Aorta (tissue), 5 donors: ENCODE measurements at regions not wholly inside any gene's neighbourhood (a gene's known extent, or its start where the extent isn't known, plus 50 kb on each side); places are given as distances from the start of the nearest gene placed in this dataset.

ENCODE experiments used
- ATAC-seq: fragments of 200-7000 bp; cut with Tn5 transposase; one replicate; pipeline ENCODE4 v1.9.1; 2022; ENCODE audit warnings: moderate library complexity; ENCODE audit not compliant: low FRiP score
- DNase-seq, 2 donors: peaks; one replicate each; pipeline ENCODE4 v3.0.0-alpha.2; 2020
- H3K27ac ChIP-seq, 2 donors: one replicate each; pipeline ENCODE4 v1.5.1; 2013; ENCODE audit warnings: low read length in 2 of 2, mild to moderate bottlenecking in 2 of 2, moderate library complexity in 2 of 2, control low read depth in 1 of 2, inconsistent platforms in 1 of 2, low read depth in 1 of 2
- H3K27me3 ChIP-seq, 2 donors: one replicate each; pipeline ENCODE4 v1.6.1; 2013; ENCODE audit warnings: control low read depth in 1 of 2, low read length in 1 of 2, mild to moderate bottlenecking in 1 of 2, moderate library complexity in 1 of 2; ENCODE audit not compliant: insufficient read depth in 2 of 2, control insufficient read depth in 1 of 2
- H3K36me3 ChIP-seq, 2 donors: one replicate each; pipeline ENCODE4 v1.6.1; 2013; ENCODE audit warnings: control low read depth in 1 of 2, low read length in 1 of 2, mild to moderate bottlenecking in 1 of 2; ENCODE audit not compliant: insufficient read depth in 2 of 2, control insufficient read depth in 1 of 2
- H3K4me1 ChIP-seq, 2 donors: one replicate each; pipeline ENCODE4 v1.6.1; 2013; ENCODE audit warnings: low read length in 2 of 2, control low read depth in 1 of 2, mild to moderate bottlenecking in 1 of 2, moderate library complexity in 1 of 2; ENCODE audit not compliant: insufficient read depth in 2 of 2, control insufficient read depth in 1 of 2
- H3K4me3 ChIP-seq, 2 donors: one replicate each; pipeline ENCODE4 v1.5.1; 2013; ENCODE audit warnings: low read length in 2 of 2, control low read depth in 1 of 2, mild to moderate bottlenecking in 1 of 2
- H3K9me3 ChIP-seq: one replicate; pipeline ENCODE4 v1.6.1; 2013; ENCODE audit warnings: mild to moderate bottlenecking, low read length; ENCODE audit not compliant: control insufficient read depth
- WGBS, 2 donors: extraction: QIAGEN DNeasy Blood & Tissue Kit; methylation state at CpG; one replicate each; pipeline ENCODE4 v1.1.7; 2013; 5-methylcytosine and 5-hydroxymethylcytosine counted together
- intact Hi-C, 2 donors: fragments of 100-400 bp; cut with DNase I; formaldehyde crosslinking; loops; one replicate each; pipeline versions ENCODE4 v1.14.2 to v1.15.0; 2022
- donor health status: healthy with polysubstance abuse.
- donor health status: Bipolar disorder and iron deficiency.
- donor health status: DM: no; HTN: no; CAD: no.
- donor health status: DM: no; HTN: no; CAD: no.
- donor health status: DM: yes; HTN: yes; CAD: no.

DNA sequence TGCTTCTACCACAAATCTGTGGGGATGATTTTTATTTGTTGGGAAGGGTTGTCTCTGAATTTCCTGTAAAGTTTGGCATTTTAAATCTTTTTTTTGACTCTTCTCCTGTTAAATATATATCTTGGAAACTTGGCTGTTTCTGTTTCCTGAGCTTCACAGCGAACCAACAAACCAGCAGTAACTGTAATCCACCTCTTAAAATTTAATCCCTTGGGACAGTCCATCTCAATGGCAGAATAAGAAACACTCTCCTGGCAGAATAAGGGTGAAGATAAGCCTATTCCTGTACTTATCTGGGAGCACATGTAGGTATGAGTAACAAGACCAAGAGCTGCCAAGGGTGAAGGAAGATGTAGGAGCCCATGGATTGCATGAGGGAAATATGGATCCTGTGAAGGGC, 73.1 kb upstream of the RPS23 start:
- WGBS, 2 donors = 54 to 69% methylated on average over 1 of the region's 1 CpG
- intact Hi-C loops = loop anchor here (5.0 to 10.0 kb wide), 8 partner anchors 39 to 1216 kb away; partner anchors contain the start of gene VCAN (in 1 of the 2)
- H3K4me3 ChIP-seq = no peak overlapping the region
- H3K27ac ChIP-seq = peak overlapping the region in 1 of 2 donors; percentile 64
- H3K27me3 ChIP-seq = no peaks in the 10 kb centered on the region
- no peaks in the 10 kb centered on the region for H3K36me3 ChIP-seq
- ATAC-seq (no peak), DNase-seq (no peak)
- H3K4me1 ChIP-seq = peaks cover 2 to 6% of the 10 kb centered on the region in 2 donors
- no peaks in the 10 kb centered on the region for H3K9me3 ChIP-seq

DNA sequence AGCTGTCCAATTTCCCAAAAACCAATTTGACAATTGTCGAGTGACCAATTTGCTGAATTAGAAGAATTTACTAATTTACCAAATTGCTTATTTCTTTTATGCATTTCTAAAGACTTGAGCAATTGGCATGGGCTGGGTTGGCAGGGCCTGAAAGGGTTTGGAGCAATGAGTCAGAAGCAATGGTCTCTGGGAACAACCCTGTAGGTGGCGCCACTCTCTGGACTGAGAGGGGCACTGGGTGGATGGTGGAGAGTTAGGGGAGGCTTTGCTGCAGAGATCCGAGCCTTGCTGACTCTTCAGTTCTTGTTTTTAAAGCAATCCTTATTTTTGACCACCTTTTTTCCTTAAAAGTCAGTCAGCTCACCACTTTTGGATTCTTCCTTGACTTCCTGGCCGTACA, 71.5 kb upstream of the RPS23 start:
- no peak for DNase-seq
- intact Hi-C loops = loop anchor here (2.0 to 10.0 kb wide), 9 partner anchors 37 to 1218 kb away; partner anchors contain the start of gene VCAN (in 1 of the 2)
- Histone ChIP-seq H3K9me3 (no peaks in the 10 kb centered on the region), H3K27ac (peak overlapping the region; percentile 11 to 19), H3K36me3 (no peaks in the 10 kb centered on the region), H3K4me1 (peaks cover 0 to 6% of the 10 kb centered on the region in 2 donors), H3K4me3 (no peak overlapping the region), H3K27me3 (no peaks in the 10 kb centered on the region)
- 76 to 80% methylated on average over 4 of the region's 4 CpGs for WGBS, 2 donors
- ATAC-seq = no peak

DNA sequence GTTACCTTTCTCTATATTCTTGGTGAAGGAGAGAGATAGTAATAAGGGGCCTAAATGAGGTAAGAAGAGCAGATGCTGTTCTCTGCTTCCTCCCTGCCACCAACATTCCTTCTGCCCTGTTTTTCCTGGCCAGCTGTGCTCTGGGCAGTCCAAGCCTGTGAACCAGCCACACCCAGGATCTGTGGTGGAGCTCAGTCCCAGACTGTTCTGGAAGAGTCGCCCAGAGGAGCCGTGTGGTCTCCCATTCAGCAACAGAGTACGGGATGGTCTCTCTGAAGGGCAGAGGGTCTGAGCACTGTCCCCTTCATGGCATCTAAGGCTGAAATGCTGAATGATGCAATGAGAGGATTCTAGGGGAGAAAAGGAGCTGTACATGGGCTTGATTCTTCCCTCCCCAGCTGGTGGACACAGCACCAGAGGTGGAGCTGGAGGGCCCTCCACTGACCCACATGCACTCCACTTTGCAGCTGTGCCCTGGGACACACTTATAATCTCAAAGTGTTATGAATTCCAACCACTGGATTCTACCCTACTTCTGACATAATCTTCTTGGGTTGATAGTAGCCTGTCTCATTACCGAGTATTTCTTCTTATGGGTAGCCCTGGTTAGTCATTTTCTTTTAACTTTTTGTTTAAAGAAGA, 70.8 kb upstream of the RPS23 start:
- peaks cover 0 to 6% of the 10 kb centered on the region in 2 donors for H3K4me1 ChIP-seq
- intact Hi-C loops = loop anchor here in 1 of 2 donors (2.0 kb wide), 1 partner anchor 36 kb away; no protein-coding TSS in a partner anchor

DNA sequence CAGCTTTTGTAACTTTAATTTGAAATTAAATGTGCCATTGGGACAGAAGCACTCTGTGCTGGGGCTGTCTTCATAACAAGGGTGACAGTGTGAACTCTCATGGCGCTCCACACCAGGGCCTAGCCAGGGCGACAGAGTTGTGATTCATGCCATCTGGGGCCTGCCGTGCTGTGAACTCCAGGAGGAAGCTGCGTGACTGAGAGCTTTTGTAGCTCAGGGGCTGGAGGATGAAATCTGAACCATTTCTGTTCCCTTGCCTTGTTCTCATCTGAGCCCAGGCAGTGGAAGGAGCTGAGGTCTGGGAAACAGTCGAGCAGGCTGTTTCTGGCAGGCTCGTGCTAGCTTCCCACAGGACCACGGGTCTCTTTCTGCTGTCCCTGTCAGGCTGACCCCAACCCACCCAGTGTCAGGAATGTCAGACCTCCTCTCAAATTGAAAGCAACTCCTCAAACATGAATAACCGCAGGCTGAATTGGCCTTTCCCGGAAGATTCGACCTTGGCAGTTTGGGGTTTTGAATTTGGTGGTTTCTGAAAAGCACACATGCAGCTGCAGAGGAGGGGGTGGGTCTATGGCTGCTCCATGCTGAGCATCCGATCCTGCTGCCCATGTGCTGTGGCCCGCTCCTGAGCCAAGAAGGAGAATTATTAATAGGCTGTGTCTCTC, 69.2 kb upstream of the RPS23 start:
- peak overlapping the region; percentile 91 to 96 for H3K27ac ChIP-seq
- H3K9me3 ChIP-seq = no peaks in the 10 kb centered on the region
- peak; percentile 55 for ATAC-seq
- no peaks in the 10 kb centered on the region for H3K36me3 ChIP-seq
- peak; percentile 70 to 81 for DNase-seq
- intact Hi-C loops = no loop called here
- no peaks in the 10 kb centered on the region for H3K27me3 ChIP-seq
- peaks cover 0 to 6% of the 10 kb centered on the region in 2 donors for H3K4me1 ChIP-seq
- WGBS, 2 donors = 11 to 17% methylated on average over 12 of the region's 12 CpGs
- H3K4me3 ChIP-seq = no peak overlapping the region

More for the DNA sequence above, 70.8 kb upstream of the RPS23 start:
- Histone ChIP-seq H3K27ac (peak overlapping the region; percentile 34 to 71), H3K36me3 (no peaks in the 10 kb centered on the region), H3K9me3 (no peaks in the 10 kb centered on the region), H3K4me3 (no peak overlapping the region), H3K27me3 (no peaks in the 10 kb centered on the region)
- peak; percentile 54 for ATAC-seq
- DNase-seq = peak in 1 of 2 donors; percentile 73
- WGBS, 2 donors = 6 to 15% methylated on average over 4 of the region's 4 CpGs

DNA sequence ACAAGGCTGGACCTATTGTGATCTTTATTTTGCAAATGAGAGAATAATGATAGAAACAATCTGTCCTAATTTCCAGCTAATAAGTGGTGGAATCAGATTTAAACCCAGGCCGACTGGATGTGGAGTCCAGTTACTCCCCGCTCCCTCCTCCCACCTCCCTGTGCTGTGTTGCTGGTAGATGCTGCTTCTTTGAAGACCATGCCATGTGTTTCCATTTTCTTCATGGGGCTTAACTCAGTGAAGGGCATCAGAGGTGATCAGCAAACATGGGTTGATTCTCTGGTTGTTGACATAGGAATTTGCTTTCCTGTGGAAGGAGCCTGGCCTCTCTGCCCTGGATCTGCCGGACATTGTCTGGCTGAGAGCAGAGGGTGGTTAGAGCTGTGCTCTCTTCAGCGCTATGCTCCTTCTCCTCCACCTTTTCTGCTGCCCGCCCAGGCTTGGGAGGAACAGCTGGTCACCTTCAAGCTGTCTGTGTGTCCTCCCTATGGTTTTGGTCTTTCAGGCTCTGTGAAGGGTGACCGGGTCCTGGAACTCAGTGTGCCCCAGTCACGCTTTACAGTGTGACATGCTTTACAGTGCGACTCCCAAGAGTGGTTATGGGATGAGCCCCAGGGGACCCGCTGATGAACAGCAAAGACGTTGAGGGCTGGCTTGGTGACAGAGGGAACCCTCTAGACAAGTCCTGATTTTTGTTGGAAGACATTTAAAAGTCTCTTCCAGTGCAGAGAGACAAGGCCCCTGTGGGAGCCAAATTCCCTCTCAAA, 68.4 kb upstream of the RPS23 start:
- intact Hi-C loops = no loop called here
- Histone ChIP-seq H3K4me3 (no peak overlapping the region), H3K27ac (peak overlapping the region; percentile 35 to 96), H3K4me1 (peaks cover 0 to 6% of the 10 kb centered on the region in 2 donors), H3K9me3 (no peaks in the 10 kb centered on the region), H3K27me3 (no peaks in the 10 kb centered on the region), H3K36me3 (no peaks in the 10 kb centered on the region)
- no peak for DNase-seq
- 77% methylated on average over 10 of the region's 10 CpGs for WGBS, 2 donors
- peak; percentile 43 for ATAC-seq

DNA sequence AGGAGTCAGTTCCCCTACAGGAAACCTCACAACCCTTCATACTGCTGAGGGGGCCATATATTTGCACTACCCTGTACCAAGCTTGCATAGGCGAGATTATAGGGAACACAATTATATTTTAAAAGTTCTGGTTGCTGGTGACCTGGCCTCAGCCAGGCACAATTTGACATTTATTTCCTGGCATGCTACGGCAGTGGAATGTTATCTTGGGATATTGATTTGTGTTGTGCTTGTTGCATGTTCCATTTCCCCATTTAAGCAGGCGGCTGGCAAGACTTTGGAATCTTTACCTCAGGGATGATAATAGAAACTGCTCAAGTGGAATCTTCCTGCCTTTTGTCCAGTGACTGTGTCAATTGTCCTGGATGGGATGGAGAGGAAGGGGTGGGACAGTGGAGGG, 67.0 kb upstream of the RPS23 start:
- Histone ChIP-seq H3K27me3 (no peaks in the 10 kb centered on the region), H3K4me3 (no peak overlapping the region), H3K27ac (no peak overlapping the region), H3K9me3 (no peaks in the 10 kb centered on the region), H3K36me3 (no peaks in the 10 kb centered on the region), H3K4me1 (peaks cover 0 to 6% of the 10 kb centered on the region in 2 donors)
- no peak for ATAC-seq
- intact Hi-C loops = no loop called here
- DNase-seq = no peak
- WGBS, 2 donors = 46 to 55% methylated on average over 3 of the region's 3 CpGs

DNA sequence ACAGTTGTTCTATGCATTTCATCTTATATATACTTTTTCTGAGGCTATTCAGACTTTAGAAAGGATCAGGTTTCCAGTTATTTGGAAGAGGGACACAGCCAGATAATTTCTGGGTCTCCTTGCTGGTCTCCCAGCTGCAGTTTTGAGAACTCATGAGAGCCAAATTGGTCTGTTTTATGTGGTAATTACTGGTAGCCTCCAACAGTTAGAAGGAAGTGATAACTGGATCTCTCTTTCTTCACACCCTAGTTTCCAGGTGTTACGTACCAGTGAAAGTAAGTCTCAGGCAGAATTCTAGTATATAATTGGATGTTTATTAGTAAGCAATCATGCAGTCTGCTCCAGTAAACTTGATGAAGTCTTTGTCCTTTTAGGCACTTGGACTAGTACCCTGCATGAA, 63.2 kb upstream of the RPS23 start:
- Histone ChIP-seq H3K4me3 (no peak overlapping the region), H3K36me3 (no peaks in the 10 kb centered on the region), H3K27me3 (no peaks in the 10 kb centered on the region), H3K9me3 (no peaks in the 10 kb centered on the region), H3K4me1 (peaks cover 2 to 8% of the 10 kb centered on the region in 2 donors), H3K27ac (no peak overlapping the region)
- ATAC-seq = no peak
- intact Hi-C loops = no loop called here
- WGBS, 2 donors = 88 to 95% methylated on average over 1 of the region's 1 CpG
- no peak for DNase-seq

DNA sequence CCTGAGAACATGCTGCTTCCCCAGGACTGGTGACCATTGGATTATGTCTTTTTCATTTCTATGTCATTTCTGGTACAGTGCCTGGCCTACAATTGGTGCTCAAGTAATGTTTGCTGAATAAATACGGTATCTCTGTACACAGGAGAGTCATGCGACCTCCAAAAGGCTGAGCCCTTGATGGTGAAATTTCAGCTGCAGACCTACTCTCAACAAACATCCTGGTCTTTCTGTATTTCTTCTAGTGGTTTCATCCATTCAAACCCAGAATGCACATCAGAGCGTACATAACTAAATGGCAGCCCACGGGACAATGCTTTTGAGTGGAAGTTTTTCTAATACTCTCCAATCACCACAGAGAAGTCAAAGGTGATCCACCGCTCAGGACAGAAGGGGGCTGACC, 62.6 kb upstream of the RPS23 start:
- intact Hi-C loops = no loop called here
- no peak overlapping the region for H3K4me3 ChIP-seq
- ATAC-seq (no peak), DNase-seq (no peak)
- peak overlapping the region in 1 of 2 donors; percentile 71 for H3K27ac ChIP-seq
- no peaks in the 10 kb centered on the region for H3K36me3 ChIP-seq
- H3K27me3 ChIP-seq = no peaks in the 10 kb centered on the region
- 93 to 94% methylated on average over 5 of the region's 5 CpGs for WGBS, 2 donors
- peaks cover 2 to 12% of the 10 kb centered on the region in 2 donors for H3K4me1 ChIP-seq
- H3K9me3 ChIP-seq = no peaks in the 10 kb centered on the region
